Panc1 (cell line): ENCODE measurements at regions not wholly inside any gene's neighbourhood (a gene's known extent, or its start where the extent isn't known, plus 50 kb on each side); places are given as distances from the start of the nearest gene placed in this dataset.

ENCODE experiments used
- POLR2AphosphoS5 ChIP-seq: IDR thresholded peaks from 2 replicates; pipeline ENCODE4 v1.6.1; 2012; ENCODE audit warnings: mild to moderate bottlenecking, low read depth, low read length, moderate library complexity
- TF ChIP-seq, protein P1 (sequence below): fragments of 450-650 bp; IDR thresholded peaks from 2 replicates; pipeline ENCODE4 v1.5.1; 2017; ENCODE audit warnings: mild to moderate bottlenecking
- TF ChIP-seq, protein P2 (sequence below), 2 experiments: IDR thresholded peaks; 2 replicates each; pipeline ENCODE4 v1.6.1; 2011 to 2012; ENCODE audit warnings: low read depth in 2 of 2, control low read depth in 1 of 2, low read length in 1 of 2, mild to moderate bottlenecking in 1 of 2, moderate library complexity in 1 of 2; ENCODE audit not compliant: insufficient read depth in 1 of 2

DNA sequence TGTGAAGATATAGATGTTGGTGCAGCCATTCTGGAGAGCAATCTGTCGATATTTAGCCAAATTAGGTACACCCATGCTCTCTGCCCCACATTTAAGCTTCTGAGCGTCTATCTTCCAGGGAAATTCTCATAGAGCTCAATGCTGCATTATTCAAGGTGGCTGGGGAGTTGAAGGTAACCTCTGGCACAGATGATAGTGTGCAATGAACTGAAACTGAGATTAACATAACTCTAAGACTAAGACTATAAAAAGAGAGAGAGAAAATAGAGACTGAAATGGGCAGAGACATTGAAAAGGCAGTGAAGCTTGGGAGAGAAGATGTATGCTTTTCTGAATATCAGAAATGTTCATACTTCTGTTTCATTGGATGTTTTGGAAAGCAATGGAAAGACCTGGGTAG, 1197.0 kb upstream of the AUTS2 start:
- TF ChIP-seq, protein P1, sequence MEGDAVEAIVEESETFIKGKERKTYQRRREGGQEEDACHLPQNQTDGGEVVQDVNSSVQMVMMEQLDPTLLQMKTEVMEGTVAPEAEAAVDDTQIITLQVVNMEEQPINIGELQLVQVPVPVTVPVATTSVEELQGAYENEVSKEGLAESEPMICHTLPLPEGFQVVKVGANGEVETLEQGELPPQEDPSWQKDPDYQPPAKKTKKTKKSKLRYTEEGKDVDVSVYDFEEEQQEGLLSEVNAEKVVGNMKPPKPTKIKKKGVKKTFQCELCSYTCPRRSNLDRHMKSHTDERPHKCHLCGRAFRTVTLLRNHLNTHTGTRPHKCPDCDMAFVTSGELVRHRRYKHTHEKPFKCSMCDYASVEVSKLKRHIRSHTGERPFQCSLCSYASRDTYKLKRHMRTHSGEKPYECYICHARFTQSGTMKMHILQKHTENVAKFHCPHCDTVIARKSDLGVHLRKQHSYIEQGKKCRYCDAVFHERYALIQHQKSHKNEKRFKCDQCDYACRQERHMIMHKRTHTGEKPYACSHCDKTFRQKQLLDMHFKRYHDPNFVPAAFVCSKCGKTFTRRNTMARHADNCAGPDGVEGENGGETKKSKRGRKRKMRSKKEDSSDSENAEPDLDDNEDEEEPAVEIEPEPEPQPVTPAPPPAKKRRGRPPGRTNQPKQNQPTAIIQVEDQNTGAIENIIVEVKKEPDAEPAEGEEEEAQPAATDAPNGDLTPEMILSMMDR: no peak
- TF ChIP-seq, protein P2, sequence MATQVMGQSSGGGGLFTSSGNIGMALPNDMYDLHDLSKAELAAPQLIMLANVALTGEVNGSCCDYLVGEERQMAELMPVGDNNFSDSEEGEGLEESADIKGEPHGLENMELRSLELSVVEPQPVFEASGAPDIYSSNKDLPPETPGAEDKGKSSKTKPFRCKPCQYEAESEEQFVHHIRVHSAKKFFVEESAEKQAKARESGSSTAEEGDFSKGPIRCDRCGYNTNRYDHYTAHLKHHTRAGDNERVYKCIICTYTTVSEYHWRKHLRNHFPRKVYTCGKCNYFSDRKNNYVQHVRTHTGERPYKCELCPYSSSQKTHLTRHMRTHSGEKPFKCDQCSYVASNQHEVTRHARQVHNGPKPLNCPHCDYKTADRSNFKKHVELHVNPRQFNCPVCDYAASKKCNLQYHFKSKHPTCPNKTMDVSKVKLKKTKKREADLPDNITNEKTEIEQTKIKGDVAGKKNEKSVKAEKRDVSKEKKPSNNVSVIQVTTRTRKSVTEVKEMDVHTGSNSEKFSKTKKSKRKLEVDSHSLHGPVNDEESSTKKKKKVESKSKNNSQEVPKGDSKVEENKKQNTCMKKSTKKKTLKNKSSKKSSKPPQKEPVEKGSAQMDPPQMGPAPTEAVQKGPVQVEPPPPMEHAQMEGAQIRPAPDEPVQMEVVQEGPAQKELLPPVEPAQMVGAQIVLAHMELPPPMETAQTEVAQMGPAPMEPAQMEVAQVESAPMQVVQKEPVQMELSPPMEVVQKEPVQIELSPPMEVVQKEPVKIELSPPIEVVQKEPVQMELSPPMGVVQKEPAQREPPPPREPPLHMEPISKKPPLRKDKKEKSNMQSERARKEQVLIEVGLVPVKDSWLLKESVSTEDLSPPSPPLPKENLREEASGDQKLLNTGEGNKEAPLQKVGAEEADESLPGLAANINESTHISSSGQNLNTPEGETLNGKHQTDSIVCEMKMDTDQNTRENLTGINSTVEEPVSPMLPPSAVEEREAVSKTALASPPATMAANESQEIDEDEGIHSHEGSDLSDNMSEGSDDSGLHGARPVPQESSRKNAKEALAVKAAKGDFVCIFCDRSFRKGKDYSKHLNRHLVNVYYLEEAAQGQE (IDR thresholded peaks at IDR 0.05; ENCODE audit: insufficient read depth in 1 of 2, low read depth in 2 of 2, low read length in 1 of 2): no peak
- TF ChIP-seq POLR2AphosphoS5: no peak
